ENCODE measurements at regions not wholly inside any gene's neighbourhood (a gene's known extent, or its start where the extent isn't known, plus 50 kb on each side); places are given as distances from the start of the nearest gene placed in this dataset.

- TF ChIP-seq STAT6 (CRISPR knock-in tag; conservative IDR thresholded peaks at IDR 0.05; ENCODE audit: low read depth) (no peak), E2F5 (CRISPR knock-in tag; IDR thresholded peaks at IDR 0.05) (no peak), USF1 (CRISPR knock-in tag; IDR thresholded peaks at IDR 0.05) (no peak), ZNF416 (CRISPR knock-in tag; IDR thresholded peaks at IDR 0.05) (no peak), GABPB1 (CRISPR knock-in tag; IDR thresholded peaks at IDR 0.05) (no peak), NFYB (CRISPR knock-in tag; conservative IDR thresholded peaks at IDR 0.05; ENCODE audit: low read depth) (no peak), E2F4 (CRISPR knock-in tag; IDR thresholded peaks at IDR 0.05; ENCODE audit: borderline replicate concordance, low read depth) (no peak), NFE2L1 (CRISPR knock-in tag; IDR thresholded peaks at IDR 0.05) (no peak), FOXJ3 (CRISPR knock-in tag; IDR thresholded peaks at IDR 0.05; ENCODE audit: borderline replicate concordance) (no peak), ZNF317 (CRISPR knock-in tag; IDR thresholded peaks at IDR 0.05; ENCODE audit: borderline replicate concordance, low read depth) (no peak), ESRRA (CRISPR knock-in tag; IDR thresholded peaks at IDR 0.05; ENCODE audit: borderline replicate concordance) (no peak)
Measured at GRCh38 chr1:87906078-87906477, 577.4 kb downstream of the LMO4 start (continued).

- peaks cover 27% of the 10 kb centered on the region for H3K9me3 Mint-ChIP-seq
- POLR2A ChIA-PET, result no interaction called here
- TF ChIP-seq MXD4 (CRISPR knock-in tag; IDR thresholded peaks at IDR 0.05; ENCODE audit: borderline replicate concordance) (no peak), PREB (CRISPR knock-in tag; IDR thresholded peaks at IDR 0.05; ENCODE audit: borderline replicate concordance) (no peak)
- H3K27ac Mint-ChIP-seq, result no peak overlapping the region
- no peaks in the 10 kb centered on the region for H3K27me3 Mint-ChIP-seq (ENCODE audit: low read depth)
- no peak for DNase-seq (ENCODE audit: low spot score)
- no peaks in the 10 kb centered on the region for H3K4me1 Mint-ChIP-seq
- peaks cover 10% of the 10 kb centered on the region for H3K36me3 Mint-ChIP-seq
- H3K4me3 Mint-ChIP-seq, result no peak overlapping the region
- CTCF ChIA-PET, result no interaction called here
- no peak for ATAC-seq
Measured at GRCh38 chr1:87913361-87913760, 584.7 kb downstream of the LMO4 start.

GRCh38 chr1:87914396-87914795 lies 585.7 kb downstream of the LMO4 start:
- no peaks in the 10 kb centered on the region for H3K27me3 Mint-ChIP-seq (ENCODE audit: low read depth)
- peaks cover 10% of the 10 kb centered on the region for H3K36me3 Mint-ChIP-seq
- ATAC-seq (no peak), DNase-seq (ENCODE audit: low spot score) (no peak)
- no peak overlapping the region for H3K4me3 Mint-ChIP-seq
- POLR2A ChIA-PET, result no interaction called here
- CTCF ChIA-PET, result interaction anchor here (1.0 kb wide), 1 partner anchor 39 kb away, joined by 3 read pairs; no protein-coding TSS in a partner anchor
- peaks cover 27% of the 10 kb centered on the region for H3K9me3 Mint-ChIP-seq
- H3K27ac Mint-ChIP-seq, result no peak overlapping the region
- no peaks in the 10 kb centered on the region for H3K4me1 Mint-ChIP-seq
- TF ChIP-seq ATF1 (CRISPR knock-in tag; IDR thresholded peaks at IDR 0.05), result no peak
- no peak for TF ChIP-seq MLX (CRISPR knock-in tag; IDR thresholded peaks at IDR 0.05)
- no peak for TF ChIP-seq GABPB1 (CRISPR knock-in tag; IDR thresholded peaks at IDR 0.05)
- TF ChIP-seq CREB1 (CRISPR knock-in tag; IDR thresholded peaks at IDR 0.05), result no peak
- TF ChIP-seq E2F5 (CRISPR knock-in tag; IDR thresholded peaks at IDR 0.05), result no peak
- no peak for TF ChIP-seq ATF6 (CRISPR knock-in tag; IDR thresholded peaks at IDR 0.05)
- no peak for TF ChIP-seq MYBL2 (CRISPR knock-in tag; IDR thresholded peaks at IDR 0.05)
- TF ChIP-seq ZNF263 (CRISPR knock-in tag; IDR thresholded peaks at IDR 0.05; ENCODE audit: low read depth), result no peak
